ENCODE measurements at regions not wholly inside any gene's neighbourhood (a gene's known extent, or its start where the extent isn't known, plus 50 kb on each side); places are given as distances from the start of the nearest gene placed in this dataset.

DNA sequence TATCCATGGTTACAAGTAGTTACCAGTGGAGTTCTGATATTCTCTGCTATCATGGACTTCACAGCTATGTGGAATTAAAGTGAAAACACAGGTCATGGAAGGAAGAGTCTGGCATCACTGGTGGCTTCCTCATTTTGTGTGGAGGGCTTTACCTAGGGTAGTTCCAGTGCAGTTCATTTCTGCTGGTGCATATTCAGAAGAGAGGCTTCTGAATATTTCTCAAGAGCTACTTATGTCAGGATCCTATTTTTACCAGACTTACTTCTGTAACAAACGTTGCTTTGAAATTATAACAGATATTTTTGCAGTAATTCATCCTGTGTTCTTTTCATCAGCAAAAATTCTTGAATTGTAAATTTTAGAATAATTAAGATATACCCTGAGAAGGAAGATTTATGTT is 236.5 kb upstream of the NPSR1 start:
- H3K27me3 Mint-ChIP-seq: peaks cover 3% of the 10 kb centered on the region
- no peak overlapping the region for H3K4me3 Mint-ChIP-seq
- no peaks in the 10 kb centered on the region for H3K36me3 Mint-ChIP-seq
- no peak overlapping the region for H3K27ac Mint-ChIP-seq
- no peaks in the 10 kb centered on the region for H3K9me3 Mint-ChIP-seq
- no peak for DNase-seq (ENCODE audit: extremely low spot score, unreplicated experiment)
- no peak for TF ChIP-seq CTCF (conservative IDR thresholded peaks at IDR 0.05)
- peaks cover 4% of the 10 kb centered on the region for H3K4me1 Mint-ChIP-seq (ENCODE audit: unreplicated experiment)

- H3K27ac Mint-ChIP-seq: no peak overlapping the region
- H3K4me3 Mint-ChIP-seq: no peak overlapping the region
- peaks cover under 1% of the 10 kb centered on the region for H3K9me3 Mint-ChIP-seq
- no peak for TF ChIP-seq CTCF (conservative IDR thresholded peaks at IDR 0.05)
- no peak for DNase-seq (ENCODE audit: extremely low spot score, unreplicated experiment)
- H3K4me1 Mint-ChIP-seq (ENCODE audit: unreplicated experiment): peaks cover 4% of the 10 kb centered on the region
- H3K27me3 Mint-ChIP-seq: peaks cover 3% of the 10 kb centered on the region
- H3K36me3 Mint-ChIP-seq: no peaks in the 10 kb centered on the region
These were observed 232.8 kb upstream of the NPSR1 start for GRCh38 chr7:34425194-34425593.

GRCh38 chr7:34425631-34426384 is 232.2 kb upstream of the NPSR1 start:
- no peak for TF ChIP-seq CTCF (conservative IDR thresholded peaks at IDR 0.05)
- no peak for DNase-seq (ENCODE audit: extremely low spot score, unreplicated experiment)
- H3K9me3 Mint-ChIP-seq: peaks cover 5% of the 10 kb centered on the region
- no peak overlapping the region for H3K27ac Mint-ChIP-seq
- H3K4me3 Mint-ChIP-seq: no peak overlapping the region
- no peaks in the 10 kb centered on the region for H3K36me3 Mint-ChIP-seq
- peaks cover 3% of the 10 kb centered on the region for H3K27me3 Mint-ChIP-seq
- peaks cover 4% of the 10 kb centered on the region for H3K4me1 Mint-ChIP-seq (ENCODE audit: unreplicated experiment)

GRCh38 chr7:34430456-34430855 is 227.6 kb upstream of the NPSR1 start:
- no peaks in the 10 kb centered on the region for H3K36me3 Mint-ChIP-seq
- peaks cover 5% of the 10 kb centered on the region for H3K9me3 Mint-ChIP-seq
- no peak overlapping the region for H3K27ac Mint-ChIP-seq
- DNase-seq (ENCODE audit: extremely low spot score, unreplicated experiment): no peak
- no peak overlapping the region for H3K4me3 Mint-ChIP-seq
- H3K4me1 Mint-ChIP-seq (ENCODE audit: unreplicated experiment): no peaks in the 10 kb centered on the region
- H3K27me3 Mint-ChIP-seq: no peaks in the 10 kb centered on the region
- TF ChIP-seq CTCF (conservative IDR thresholded peaks at IDR 0.05): peak; percentile 57

DNA sequence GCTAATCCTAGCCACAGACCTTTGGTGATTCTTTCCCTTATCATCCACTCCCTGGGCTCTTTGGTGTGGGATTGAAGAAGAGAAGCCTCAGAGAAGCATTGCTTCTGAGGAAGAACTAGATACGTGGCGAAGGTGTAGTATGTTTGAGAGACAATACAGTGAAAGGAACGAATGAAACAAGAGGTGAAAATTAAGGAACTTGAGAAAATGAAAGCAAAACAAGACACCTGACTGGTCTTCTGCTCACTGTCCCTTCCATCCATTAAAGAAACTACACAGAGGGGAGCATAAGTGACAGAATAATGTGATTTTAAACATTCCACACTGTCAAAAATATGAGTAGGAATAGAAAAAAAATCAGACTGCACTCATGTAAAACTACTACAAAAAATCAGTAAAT is 219.6 kb upstream of the NPSR1 start:
- Mint-ChIP-seq H3K27ac (no peak overlapping the region), H3K4me3 (no peak overlapping the region), H3K9me3 (no peaks in the 10 kb centered on the region), H3K36me3 (no peaks in the 10 kb centered on the region), H3K27me3 (no peaks in the 10 kb centered on the region), H3K4me1 (ENCODE audit: unreplicated experiment) (no peaks in the 10 kb centered on the region)
- DNase-seq (ENCODE audit: extremely low spot score, unreplicated experiment): no peak
- no peak for TF ChIP-seq CTCF (conservative IDR thresholded peaks at IDR 0.05)
